H9 (cell line): ENCODE measurements at regions not wholly inside any gene's neighbourhood (a gene's known extent, or its start where the extent isn't known, plus 50 kb on each side); places are given as distances from the start of the nearest gene placed in this dataset.

Experiments used
- DNase-seq: peaks from one replicate; pipeline ENCODE4 v3.0.0-alpha.2; 2017
- H2AFZ ChIP-seq: one replicate; pipeline ENCODE4 v1.6.1; 2013; ENCODE audit warnings: mild to moderate bottlenecking, low read length, control low read depth, moderate library complexity
- H2AK5ac ChIP-seq: 2 replicates; pipeline ENCODE4 v1.6.1; 2013; ENCODE audit warnings: low read length, control low read depth, mixed read lengths; ENCODE audit not compliant: insufficient read length
- H2BK120ac ChIP-seq: one replicate; pipeline ENCODE4 v1.6.1; 2013; ENCODE audit warnings: low read depth, mild to moderate bottlenecking, low read length, control low read depth, inconsistent platforms; ENCODE audit not compliant: poor library complexity, severe bottlenecking
- H2BK12ac ChIP-seq: 2 replicates; pipeline ENCODE4 v1.6.1; 2013; ENCODE audit warnings: low read length, control low read depth, mixed read lengths, low read depth; ENCODE audit not compliant: insufficient read length
- H2BK15ac ChIP-seq: 2 replicates; pipeline ENCODE4 v1.6.1; 2013; ENCODE audit warnings: low read depth, low read length, control low read depth
- H2BK20ac ChIP-seq: one replicate; pipeline ENCODE4 v1.6.1; 2013; ENCODE audit warnings: low read depth, mild to moderate bottlenecking, low read length, control low read depth, inconsistent platforms; ENCODE audit not compliant: poor library complexity, severe bottlenecking
- H2BK5ac ChIP-seq: 2 replicates; pipeline ENCODE4 v1.6.1; 2013; ENCODE audit warnings: low read length, control low read depth, mixed read lengths; ENCODE audit not compliant: insufficient read length
- H3K14ac ChIP-seq: 2 replicates; pipeline ENCODE4 v1.6.1; 2013; ENCODE audit warnings: low read length, control low read depth; ENCODE audit not compliant: insufficient read depth
- H3K18ac ChIP-seq: 2 replicates; pipeline ENCODE4 v1.6.1; 2013; ENCODE audit warnings: low read depth, mild to moderate bottlenecking, mixed read lengths, low read length, control low read depth; ENCODE audit not compliant: insufficient read length
- H3K23ac ChIP-seq: 2 replicates; pipeline ENCODE4 v1.6.1; 2013; ENCODE audit warnings: low read length, control low read depth, mixed read lengths, low read depth; ENCODE audit not compliant: insufficient read length
- H3K23me2 ChIP-seq: 2 replicates; pipeline ENCODE4 v1.6.1; 2013; ENCODE audit warnings: low read depth, mild to moderate bottlenecking, mixed read lengths, low read length, control low read depth; ENCODE audit not compliant: insufficient read length, poor library complexity, severe bottlenecking
- H3K27ac ChIP-seq: 2 replicates; pipeline ENCODE4 v1.5.1; 2013; ENCODE audit warnings: low read length, control low read depth, mixed read lengths, low read depth; ENCODE audit not compliant: insufficient read length
- H3K27me3 ChIP-seq: 2 replicates; pipeline ENCODE4 v1.6.1; 2013; ENCODE audit warnings: low read length, control low read depth, inconsistent platforms; ENCODE audit not compliant: insufficient read depth
- H3K4ac ChIP-seq: 2 replicates; pipeline ENCODE4 v1.6.1; 2013; ENCODE audit warnings: low read depth, mild to moderate bottlenecking, control low read depth, inconsistent platforms, low read length, moderate library complexity
- H3K4me1 ChIP-seq: 2 replicates; pipeline ENCODE4 v1.6.1; 2013; ENCODE audit warnings: low read length, control low read depth, inconsistent platforms; ENCODE audit not compliant: insufficient read depth
- H3K4me2 ChIP-seq: 2 replicates; pipeline ENCODE4 v1.6.1; 2013; ENCODE audit warnings: low read length, control low read depth, mixed read lengths; ENCODE audit not compliant: insufficient read length, insufficient read depth
- H3K56ac ChIP-seq: 2 replicates; pipeline ENCODE4 v1.6.1; 2013; ENCODE audit warnings: low read depth, mild to moderate bottlenecking, mixed read lengths, low read length, control low read depth; ENCODE audit not compliant: insufficient read length
- H3K79me1 ChIP-seq: 2 replicates; pipeline ENCODE4 v1.6.1; 2013; ENCODE audit warnings: low read depth, mild to moderate bottlenecking, moderate library complexity, low read length, control low read depth, inconsistent platforms; ENCODE audit not compliant: insufficient read depth, poor library complexity, severe bottlenecking
- H3K79me2 ChIP-seq: 2 replicates; pipeline ENCODE4 v1.6.1; 2013; ENCODE audit warnings: low read length, control low read depth, inconsistent platforms; ENCODE audit not compliant: insufficient read depth
- H3K9ac ChIP-seq: 2 replicates; pipeline ENCODE4 v1.6.1; 2013; ENCODE audit warnings: low read length, control low read depth, mixed read lengths; ENCODE audit not compliant: insufficient read length; ENCODE audit errors: extremely low read depth
- H3K9me3 ChIP-seq: one replicate; pipeline ENCODE4 v1.6.1; 2013; ENCODE audit warnings: low read depth, low read length, inconsistent platforms; ENCODE audit not compliant: control insufficient read depth
- H3T11ph ChIP-seq: one replicate; pipeline ENCODE4 v1.6.1; 2013; ENCODE audit warnings: mild to moderate bottlenecking, low read length, control low read depth, inconsistent platforms
- H4K20me1 ChIP-seq: one replicate; pipeline ENCODE4 v1.6.1; 2013; ENCODE audit not compliant: control insufficient read depth, insufficient read length, insufficient read depth
- H4K5ac ChIP-seq: 2 replicates; pipeline ENCODE4 v1.6.1; 2013; ENCODE audit warnings: low read depth, mild to moderate bottlenecking, mixed read lengths, low read length, control low read depth; ENCODE audit not compliant: insufficient read length
- H4K8ac ChIP-seq: replicated peaks from 2 replicates; pipeline ENCODE4 v1.6.1; 2013; ENCODE audit warnings: low read length, control low read depth, mixed read lengths, low read depth; ENCODE audit not compliant: insufficient read length
- H4K91ac ChIP-seq: 2 replicates; pipeline ENCODE4 v1.6.1; 2013; ENCODE audit warnings: low read depth, mild to moderate bottlenecking, moderate library complexity, mixed read lengths, low read length, control low read depth; ENCODE audit not compliant: insufficient read length
- H3K27ac Mint-ChIP-seq, 3 experiments: 2 replicates in 2 of 3; 3 replicates in 1 of 3; pipeline ENCODE4 v1.8.0; 2020 to 2021; ENCODE audit warnings: mixed read lengths in 3 of 3, mild to moderate bottlenecking in 1 of 3, moderate library complexity in 1 of 3
- H3K27me3 Mint-ChIP-seq: 2 replicates; pipeline ENCODE4 v1.8.0; 2021; ENCODE audit warnings: low read depth, mild to moderate bottlenecking, moderate library complexity, mixed read lengths
- H3K36me3 Mint-ChIP-seq, 3 experiments: 2 replicates in 2 of 3; 3 replicates in 1 of 3; pipeline ENCODE4 v1.8.0; 2020 to 2021; ENCODE audit warnings: low read depth in 3 of 3, mixed read lengths in 3 of 3; ENCODE audit not compliant: insufficient read depth in 1 of 3
- H3K4me1 Mint-ChIP-seq, 2 experiments: 2 replicates each; pipeline ENCODE4 v1.8.0; 2020; ENCODE audit warnings: mixed read lengths in 2 of 2
- H3K4me3 Mint-ChIP-seq, 2 experiments: 2 replicates in 1 of 2; 3 replicates in 1 of 2; pipeline ENCODE4 v1.8.0; 2020 to 2021; ENCODE audit warnings: mild to moderate bottlenecking in 2 of 2, mixed read lengths in 2 of 2, moderate library complexity in 1 of 2
- H3K9me3 Mint-ChIP-seq, 2 experiments: 2 replicates in 1 of 2; 3 replicates in 1 of 2; pipeline ENCODE4 v1.8.0; 2020; ENCODE audit warnings: mild to moderate bottlenecking in 2 of 2, mixed read lengths in 2 of 2, moderate library complexity in 1 of 2
- WGBS: extraction: QIAGEN DNeasy Blood & Tissue Kit; methylation state at CpG from one replicate; pipeline ENCODE4 v1.1.7; 2013; ENCODE audit warnings: missing lambda C conversion rate, low lambda C conversion rate, mixed read lengths; ENCODE audit not compliant: insufficient read length; ENCODE audit errors: extremely low coverage; 5-methylcytosine and 5-hydroxymethylcytosine counted together
- TF ChIP-seq, protein P1 (sequence below): fragments of 200-600 bp; sonication (generic); conservative IDR thresholded peaks from 3 replicates; pipeline ENCODE4 v1.8.0; 2021; ENCODE audit warnings: antibody characterized with exemption, mild to moderate bottlenecking

DNA sequence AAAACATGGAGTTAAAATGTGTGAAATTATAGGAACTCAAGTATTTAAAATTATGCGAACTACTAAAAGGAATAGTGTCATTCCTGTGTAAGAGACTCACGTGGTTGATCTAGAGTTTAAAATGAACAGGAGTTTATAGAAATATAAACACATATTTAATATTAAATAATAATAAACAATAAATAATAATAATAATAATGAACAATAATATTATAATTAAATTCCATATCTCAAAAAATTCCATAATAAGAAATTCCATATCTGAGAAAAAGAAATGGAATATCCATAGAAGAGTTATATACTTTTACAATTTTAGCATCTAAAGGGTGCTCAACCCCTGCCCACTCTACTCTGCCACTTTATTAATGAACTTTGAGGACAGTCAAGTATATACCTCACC is 429.6 kb downstream of the TNS3 start:
- no peak overlapping the region for H3K23ac ChIP-seq
- no peaks in the 10 kb centered on the region for H4K20me1 ChIP-seq
- no peak overlapping the region for H2BK15ac ChIP-seq
- no peak overlapping the region for H3K9ac ChIP-seq
- H2BK120ac ChIP-seq: no peak overlapping the region
- H3K27ac ChIP-seq: no peak overlapping the region
- H3K4me1 Mint-ChIP-seq: peaks cover 15 to 18% of the 10 kb centered on the region in 2 experiments
- H2BK12ac ChIP-seq: no peak overlapping the region
- no peak overlapping the region for H4K5ac ChIP-seq
- no peaks in the 10 kb centered on the region for H3K27me3 ChIP-seq
- H2BK20ac ChIP-seq: no peak overlapping the region
- H3K79me1 ChIP-seq: no peaks in the 10 kb centered on the region
- H3K4ac ChIP-seq: no peak overlapping the region
- H4K8ac ChIP-seq: no peak overlapping the region
- no peak overlapping the region for H2AK5ac ChIP-seq
- no peak overlapping the region for H3K4me3 Mint-ChIP-seq
- no peaks in the 10 kb centered on the region; a peak in 1 of 7 replicates for H3K36me3 Mint-ChIP-seq
- H4K91ac ChIP-seq: no peak overlapping the region
- H3K9me3 Mint-ChIP-seq: no peaks in the 10 kb centered on the region
- no peaks in the 10 kb centered on the region for H3K79me2 ChIP-seq
- H2AFZ ChIP-seq: no peak overlapping the region
- no peaks in the 10 kb centered on the region for H3K23me2 ChIP-seq
- DNase-seq: no peak
- no peak overlapping the region for H2BK5ac ChIP-seq
- peaks cover 5% of the 10 kb centered on the region for H3K4me1 ChIP-seq
- H3K9me3 ChIP-seq: no peaks in the 10 kb centered on the region
- WGBS: no CpG with 5 or more reads among the region's 2 CpGs
- no peak overlapping the region for H3K27ac Mint-ChIP-seq
- H3K27me3 Mint-ChIP-seq: no peaks in the 10 kb centered on the region
- no peak overlapping the region for H3K18ac ChIP-seq
- no peak overlapping the region for H3K56ac ChIP-seq
- H3K14ac ChIP-seq: no peak overlapping the region
- H3K4me2 ChIP-seq: no peak overlapping the region
- H3T11ph ChIP-seq: no peak overlapping the region
- TF ChIP-seq, protein P1, sequence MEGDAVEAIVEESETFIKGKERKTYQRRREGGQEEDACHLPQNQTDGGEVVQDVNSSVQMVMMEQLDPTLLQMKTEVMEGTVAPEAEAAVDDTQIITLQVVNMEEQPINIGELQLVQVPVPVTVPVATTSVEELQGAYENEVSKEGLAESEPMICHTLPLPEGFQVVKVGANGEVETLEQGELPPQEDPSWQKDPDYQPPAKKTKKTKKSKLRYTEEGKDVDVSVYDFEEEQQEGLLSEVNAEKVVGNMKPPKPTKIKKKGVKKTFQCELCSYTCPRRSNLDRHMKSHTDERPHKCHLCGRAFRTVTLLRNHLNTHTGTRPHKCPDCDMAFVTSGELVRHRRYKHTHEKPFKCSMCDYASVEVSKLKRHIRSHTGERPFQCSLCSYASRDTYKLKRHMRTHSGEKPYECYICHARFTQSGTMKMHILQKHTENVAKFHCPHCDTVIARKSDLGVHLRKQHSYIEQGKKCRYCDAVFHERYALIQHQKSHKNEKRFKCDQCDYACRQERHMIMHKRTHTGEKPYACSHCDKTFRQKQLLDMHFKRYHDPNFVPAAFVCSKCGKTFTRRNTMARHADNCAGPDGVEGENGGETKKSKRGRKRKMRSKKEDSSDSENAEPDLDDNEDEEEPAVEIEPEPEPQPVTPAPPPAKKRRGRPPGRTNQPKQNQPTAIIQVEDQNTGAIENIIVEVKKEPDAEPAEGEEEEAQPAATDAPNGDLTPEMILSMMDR: no peak
